H1 (cell line): ENCODE measurements at regions not wholly inside any gene's neighbourhood (a gene's known extent, or its start where the extent isn't known, plus 50 kb on each side); places are given as distances from the start of the nearest gene placed in this dataset. TPM values are rescaled to one million over a fixed set of nuclear protein-coding genes. Genes with fewer than 3 reads are reported as not detected.
"Not testable (repeated sequence)": the region's sequence is repeated elsewhere in the genome, so short reads cannot be mapped to it uniquely, and the experiment has no call there.

Experiments
- CTCF ChIA-PET: fragments of 300-600 bp; sonication (Branson Sonifier 250); formaldehyde crosslinking; loops from one replicate; lab custom pipeline; 2021; ENCODE audit not compliant: partially characterized antibody; lab: Charles Lee
- POLR2A ChIA-PET: fragments of 300-600 bp; sonication (Branson Sonifier 250); formaldehyde crosslinking; loops from one replicate; lab custom pipeline; 2021; ENCODE audit warnings: inconsistent platforms; ENCODE audit not compliant: partially characterized antibody; lab: Charles Lee
- DNase-seq, 2 experiments: peaks; one replicate each; pipeline versions ENCODE4 v3.0.0 to v3.0.0-alpha.2; 2010 to 2022; ENCODE audit warnings: low spot score in 2 of 2, low read depth in 1 of 2, mixed read lengths in 1 of 2
- FAIRE-seq: peaks from 2 replicates; lab custom pipeline; 2011; peaks lifted over from hg19 to GRCh38; lab: Jason Lieb, UNC
- H2AFZ ChIP-seq: 2 replicates; pipeline ENCODE4 v1.8.1; 2012; ENCODE audit warnings: low read length, inconsistent platforms
- H2AK5ac ChIP-seq: 2 replicates; pipeline ENCODE4 v1.6.1; 2013; ENCODE audit warnings: low read depth, low read length
- H2BK120ac ChIP-seq: replicated peaks from 2 replicates; pipeline ENCODE3; 2013; ENCODE audit warnings: low read depth, low read length, inconsistent platforms
- H2BK12ac ChIP-seq: 2 replicates; pipeline ENCODE4 v1.6.1; 2013; ENCODE audit warnings: low read depth, low read length
- H2BK15ac ChIP-seq: 2 replicates; pipeline ENCODE4 v1.6.1; 2013; ENCODE audit warnings: low read length
- H2BK20ac ChIP-seq: 2 replicates; pipeline ENCODE4 v1.6.1; 2013; ENCODE audit warnings: low read length
- H2BK5ac ChIP-seq: 2 replicates; pipeline ENCODE4 v1.6.1; 2013; ENCODE audit warnings: low read depth, low read length
- H3K14ac ChIP-seq: 2 replicates; pipeline ENCODE4 v1.6.1; 2013; ENCODE audit warnings: inconsistent platforms; ENCODE audit not compliant: insufficient read length
- H3K18ac ChIP-seq: 2 replicates; pipeline ENCODE4 v1.6.1; 2013; ENCODE audit warnings: low read length; ENCODE audit errors: extremely low read depth
- H3K23ac ChIP-seq: 2 replicates; pipeline ENCODE4 v1.6.1; 2013; ENCODE audit warnings: inconsistent platforms; ENCODE audit not compliant: insufficient read length
- H3K23me2 ChIP-seq: 2 replicates; pipeline ENCODE4 v1.6.1; 2013; ENCODE audit warnings: low read depth, low read length
- H3K27ac ChIP-seq: 2 replicates; pipeline ENCODE4 v1.6.1; 2011; ENCODE audit warnings: low read depth, low read length, inconsistent platforms
- H3K27me3 ChIP-seq, 4 experiments: replicated peaks in 1 of 4; 1 replicate in 1 of 4; 2 replicates in 3 of 4; pipeline versions ENCODE4 v1.6.1 to v1.8.1; 2011 to 2013; ENCODE audit warnings: low read length in 3 of 4, mild to moderate bottlenecking in 3 of 4, inconsistent platforms in 2 of 4, mixed read lengths in 2 of 4, moderate library complexity in 1 of 4; ENCODE audit not compliant: control insufficient read depth in 3 of 4, insufficient read depth in 3 of 4; ENCODE audit errors: extremely low read depth in 1 of 4
- H3K36me3 ChIP-seq, 4 experiments: 2 replicates each; pipeline versions ENCODE4 v1.6.1 to v1.8.1; 2011 to 2013; ENCODE audit warnings: mild to moderate bottlenecking in 4 of 4, low read length in 3 of 4, moderate library complexity in 2 of 4, control low read depth in 1 of 4, inconsistent platforms in 1 of 4; ENCODE audit not compliant: insufficient read depth in 4 of 4, control insufficient read depth in 2 of 4
- H3K4ac ChIP-seq: replicated peaks from 2 replicates; pipeline ENCODE3; 2013; ENCODE audit warnings: low read length, low read depth, mixed read lengths, inconsistent platforms; ENCODE audit not compliant: insufficient read length
- H3K4me1 ChIP-seq, 4 experiments: replicated peaks in 1 of 4; 1 replicate in 1 of 4; 2 replicates in 3 of 4; pipeline versions ENCODE4 v1.6.1 to v1.8.1; 2011 to 2013; ENCODE audit warnings: low read length in 3 of 4, inconsistent platforms in 2 of 4, mixed read lengths in 1 of 4; ENCODE audit not compliant: insufficient read depth in 4 of 4, control insufficient read depth in 3 of 4
- H3K4me2 ChIP-seq, 2 experiments: 2 replicates each; pipeline versions ENCODE4 v1.6.1 to v1.8.1; 2011 to 2013; ENCODE audit warnings: low read depth in 2 of 2, low read length in 2 of 2, control low read depth in 1 of 2, inconsistent platforms in 1 of 2, mild to moderate bottlenecking in 1 of 2; ENCODE audit not compliant: insufficient read depth in 1 of 2
- H3K4me3 ChIP-seq, 4 experiments: fragments of 200-600, 300-600 bp in 1 of 4; sonication (generic), shearing (Covaris generic), sonication (Bioruptor Twin) in 1 of 4; 2 replicates each; pipeline versions ENCODE4 v1.5.1 to v1.8.1; 2011 to 2016; ENCODE audit warnings: low read length in 4 of 4, low read depth in 3 of 4, control low read depth in 2 of 4, inconsistent platforms in 2 of 4, mild to moderate bottlenecking in 2 of 4, mixed read lengths in 1 of 4, moderate library complexity in 1 of 4; ENCODE audit not compliant: insufficient read depth in 2 of 4; ENCODE audit errors: extremely low read depth in 1 of 4
- H3K56ac ChIP-seq: replicated peaks from 2 replicates; pipeline ENCODE3; 2013; ENCODE audit warnings: low read depth, mild to moderate bottlenecking, mixed read lengths, low read length, inconsistent platforms; ENCODE audit not compliant: insufficient read length
- H3K79me1 ChIP-seq: 2 replicates; pipeline ENCODE4 v1.6.1; 2013; ENCODE audit warnings: low read depth, low read length, control low read depth
- H3K79me2 ChIP-seq, 2 experiments: 2 replicates each; pipeline versions ENCODE4 v1.6.1 to v1.8.1; 2012 to 2013; ENCODE audit warnings: low read length in 2 of 2, mild to moderate bottlenecking in 2 of 2, inconsistent platforms in 1 of 2; ENCODE audit not compliant: insufficient read depth in 2 of 2, control insufficient read depth in 1 of 2
- H3K9ac ChIP-seq, 4 experiments: replicated peaks in 1 of 4; 1 replicate in 1 of 4; 2 replicates in 3 of 4; pipeline versions ENCODE4 v1.6.1 to v1.8.1; 2011 to 2013; ENCODE audit warnings: low read depth in 3 of 4, low read length in 3 of 4, control low read depth in 2 of 4, mild to moderate bottlenecking in 2 of 4, moderate library complexity in 2 of 4, inconsistent platforms in 1 of 4; ENCODE audit errors: extremely low read depth in 1 of 4
- H3K9me3 ChIP-seq, 2 experiments: 2 replicates each; pipeline versions ENCODE4 v1.6.1 to v1.8.1; 2012 to 2013; ENCODE audit warnings: mild to moderate bottlenecking in 2 of 2, moderate library complexity in 2 of 2, control low read depth in 1 of 2, inconsistent platforms in 1 of 2, low read depth in 1 of 2, low read length in 1 of 2, mixed read lengths in 1 of 2; ENCODE audit not compliant: insufficient read depth in 2 of 2
- H4K20me1 ChIP-seq, 2 experiments: replicated peaks in 1 of 2; 2 replicates each; pipeline versions ENCODE3 to v1.8.1; 2011 to 2013; ENCODE audit warnings: inconsistent platforms in 2 of 2, low read length in 2 of 2, mild to moderate bottlenecking in 1 of 2; ENCODE audit not compliant: insufficient read depth in 2 of 2, control insufficient read depth in 1 of 2
- H4K5ac ChIP-seq: 2 replicates; pipeline ENCODE4 v1.6.1; 2013; ENCODE audit warnings: low read length, low read depth, mixed read lengths, inconsistent platforms; ENCODE audit not compliant: insufficient read length
- H4K8ac ChIP-seq: 2 replicates; pipeline ENCODE4 v1.8.0; 2013; ENCODE audit warnings: mild to moderate bottlenecking, moderate library complexity, low read length, inconsistent platforms; ENCODE audit not compliant: insufficient read depth; ENCODE audit errors: extremely low read depth
- H4K91ac ChIP-seq: replicated peaks from 2 replicates; pipeline ENCODE3; 2013; ENCODE audit warnings: low read length, mixed read lengths, inconsistent platforms; ENCODE audit not compliant: insufficient read length
- WGBS, 2 experiments: shearing (Covaris generic) in 1 of 2; methylation state at CpG; one replicate each; pipeline versions ENCODE4 v1.1.6 to v1.1.7; 2013 to 2015; ENCODE audit warnings: low lambda C conversion rate in 2 of 2, mixed read lengths in 2 of 2, inconsistent platforms in 1 of 2, low coverage in 1 of 2, missing lambda C conversion rate in 1 of 2; ENCODE audit not compliant: insufficient replicate concordance in 2 of 2, insufficient coverage in 1 of 2, insufficient read length in 1 of 2; ENCODE audit errors: extremely low coverage in 1 of 2, missing lambda C conversion rate in 1 of 2; 5-methylcytosine and 5-hydroxymethylcytosine counted together
- microRNA-seq, 2 experiments: library from miRNA; unstranded; fragments of <30 nt; microRNA quantifications; one replicate each; pipeline versions ENCODE4 to v1.2.0, GENCODE V29; 2016 to 2020; ENCODE audit warnings: borderline microRNAs expressed in 2 of 2, borderline number of aligned reads in 2 of 2, borderline replicate concordance in 1 of 2
- small RNA-seq: library from polyadenylated mRNA; stranded (forward); fragments of <200 nt; extraction: miRNeasy Mini kit (QIAGEN cat#:217004); gene quantifications from one replicate; pipeline ENCODE3, GENCODE V24; 2013; ENCODE audit not compliant: insufficient read depth

GRCh38 chrX:28528354-28528753 is 58.9 kb upstream of the IL1RAPL1 start:
- H3K56ac ChIP-seq, DNase-seq, H2AK5ac ChIP-seq, POLR2A ChIA-PET, CTCF ChIA-PET, H3K9me3 ChIP-seq, H3K79me2 ChIP-seq, H2BK5ac ChIP-seq, H2BK20ac ChIP-seq, H3K4me3 ChIP-seq, H4K91ac ChIP-seq, H3K9ac ChIP-seq, H3K27me3 ChIP-seq, H2BK15ac ChIP-seq, H3K4ac ChIP-seq, H4K5ac ChIP-seq, H2BK120ac ChIP-seq, H3K14ac ChIP-seq, H4K8ac ChIP-seq, H3K23me2 ChIP-seq, H4K20me1 ChIP-seq, H3K27ac ChIP-seq, H2BK12ac ChIP-seq, H3K36me3 ChIP-seq, H3K4me2 ChIP-seq, FAIRE-seq, H3K23ac ChIP-seq, H3K79me1 ChIP-seq, H3K18ac ChIP-seq, H2AFZ ChIP-seq, H3K4me1 ChIP-seq: not testable (repeated sequence)
- WGBS, 2 experiments = 88% methylated on average over 3 of the region's 5 CpGs; no CpG with 5 or more reads in 1 of the 2 experiments

Small RNA genes in the stretch of these regions (microRNA-seq; reads per million reads assigned to microRNA genes)
- gene MIR6134 = 0 reads per million in 2 experiments

Small RNA genes in the stretch of these regions (small RNA-seq; reads per million reads assigned to genes)
- gene MIR6134 = not detected
